H7 (cell line): ENCODE measurements at regions not wholly inside any gene's neighbourhood (a gene's known extent, or its start where the extent isn't known, plus 50 kb on each side); places are given as distances from the start of the nearest gene placed in this dataset.

ENCODE experiments used
- DNase-seq: peaks from one replicate; pipeline ENCODE4 v3.0.0; 2012
- H3K27me3 ChIP-seq: 2 replicates; pipeline ENCODE4 v1.6.0; 2011; ENCODE audit warnings: mild to moderate bottlenecking, low read length; ENCODE audit not compliant: control insufficient read depth, insufficient read depth
- H3K36me3 ChIP-seq: replicated peaks from 2 replicates; pipeline ENCODE4 v1.5.1; 2011; ENCODE audit warnings: low read length; ENCODE audit not compliant: control insufficient read depth, insufficient read depth
- H3K4me3 ChIP-seq: 2 replicates; pipeline ENCODE4 v1.5.1; 2011; ENCODE audit warnings: low read depth, mild to moderate bottlenecking, control low read depth, low read length, moderate library complexity; ENCODE audit not compliant: insufficient read depth

DNA sequence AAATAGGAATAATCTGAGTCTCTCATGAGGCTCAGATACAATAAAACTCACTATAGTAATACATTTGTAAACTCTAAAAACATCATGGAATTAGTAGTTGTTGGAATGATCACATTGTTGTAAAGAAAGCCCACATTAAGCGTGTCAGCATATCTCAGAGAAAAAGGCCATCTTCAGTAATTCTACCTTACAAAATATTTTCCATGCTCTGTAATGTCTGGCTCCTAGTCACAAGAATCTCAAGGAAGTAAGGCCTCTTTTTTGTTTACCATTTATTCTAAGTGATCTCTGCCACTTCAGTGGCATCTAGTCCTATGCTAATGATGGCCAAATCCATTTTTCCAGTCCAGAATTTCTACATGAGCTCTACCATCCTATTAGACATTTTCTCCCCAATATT, 240.2 kb upstream of the ZNF717 start:
- H3K36me3 ChIP-seq = no peaks in the 10 kb centered on the region
- no peaks in the 10 kb centered on the region for H3K27me3 ChIP-seq
- H3K4me3 ChIP-seq = no peak overlapping the region
- no peak for DNase-seq

DNA sequence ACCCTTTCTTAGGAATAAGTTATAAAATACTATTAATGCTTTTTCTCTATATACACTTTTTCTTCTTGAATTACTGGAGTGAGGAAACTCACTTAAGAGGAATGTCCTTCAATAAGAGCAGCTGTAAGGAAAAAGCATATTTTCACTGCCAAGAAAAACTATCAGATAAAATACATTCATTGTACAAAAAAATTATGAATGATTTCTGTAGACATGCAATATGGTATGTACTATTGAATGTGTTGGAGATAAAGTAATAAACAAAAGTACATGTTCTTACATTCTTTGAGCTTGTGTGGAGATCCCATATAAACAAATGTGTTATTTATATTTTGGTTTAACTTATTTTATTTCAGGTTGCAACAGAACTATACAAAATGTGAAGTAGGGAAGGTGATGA, 241.0 kb upstream of the ZNF717 start:
- DNase-seq = no peak

DNA sequence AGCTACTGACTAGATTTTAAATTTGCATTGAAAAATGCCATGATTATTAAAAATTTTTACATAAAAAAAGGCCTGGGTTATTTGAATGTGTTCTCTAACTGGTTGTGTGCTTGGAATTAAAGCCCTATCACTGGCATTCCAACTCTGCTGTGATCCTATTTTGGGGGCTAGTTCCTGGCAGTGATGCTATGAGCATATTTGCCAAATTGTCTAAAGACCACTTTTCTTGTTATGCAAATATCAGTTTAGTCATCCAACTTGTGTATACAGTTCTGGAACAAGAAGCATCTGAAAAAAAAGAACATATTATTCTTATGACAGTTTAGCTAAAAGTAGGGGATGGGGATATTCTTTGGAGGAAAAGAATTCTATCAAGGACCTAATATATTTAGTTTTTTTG, 243.4 kb upstream of the ZNF717 start:
- Histone ChIP-seq H3K27me3 (no peaks in the 10 kb centered on the region), H3K36me3 (no peaks in the 10 kb centered on the region), H3K4me3 (no peak overlapping the region)
- DNase-seq = no peak

More for the DNA sequence above, 241.0 kb upstream of the ZNF717 start:
- Histone ChIP-seq H3K4me3 (no peak overlapping the region), H3K36me3 (no peaks in the 10 kb centered on the region), H3K27me3 (no peaks in the 10 kb centered on the region)

DNA sequence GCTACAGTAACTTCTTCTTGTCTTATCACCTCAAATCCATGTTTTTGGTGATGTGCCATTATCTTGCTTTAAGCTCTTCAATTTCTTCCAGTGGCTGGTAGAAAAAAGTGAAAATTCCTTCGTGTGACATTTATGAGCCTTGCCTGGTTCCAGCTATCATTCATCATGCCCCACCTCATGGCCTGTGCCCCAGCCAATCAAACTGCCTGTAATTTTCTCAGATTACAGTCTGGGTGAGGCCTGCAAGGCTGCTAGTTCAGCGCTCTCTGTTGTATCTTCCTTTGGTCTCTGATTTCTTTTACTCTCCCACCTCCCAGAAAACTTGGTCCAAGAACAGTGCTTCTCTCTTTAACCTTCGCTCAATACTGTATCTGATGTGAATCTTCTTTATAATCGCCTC, 249.3 kb upstream of the ZNF717 start:
- no peak overlapping the region for H3K4me3 ChIP-seq
- no peaks in the 10 kb centered on the region for H3K27me3 ChIP-seq
- H3K36me3 ChIP-seq = no peaks in the 10 kb centered on the region
- DNase-seq = no peak

DNA sequence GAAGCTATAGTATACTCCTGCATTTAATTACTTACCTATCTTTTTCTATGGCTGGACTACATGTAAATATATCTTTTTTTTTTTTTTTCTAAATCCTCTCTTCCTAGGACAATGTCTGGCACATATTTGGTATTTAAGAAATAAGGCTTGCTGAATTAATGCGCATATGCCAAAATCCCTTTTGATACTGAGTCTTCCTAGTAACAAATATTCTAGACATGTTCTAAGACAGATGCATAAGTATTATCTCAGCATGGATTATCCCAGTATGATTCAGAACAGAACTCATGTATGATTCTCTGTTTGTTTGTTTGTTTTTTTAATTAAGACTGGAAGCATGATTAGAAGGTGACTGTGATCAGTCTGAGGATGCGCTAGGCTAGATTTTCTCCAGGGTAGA, 249.8 kb upstream of the ZNF717 start:
- DNase-seq = no peak
- Histone ChIP-seq H3K27me3 (no peaks in the 10 kb centered on the region), H3K4me3 (no peak overlapping the region), H3K36me3 (no peaks in the 10 kb centered on the region)

DNA sequence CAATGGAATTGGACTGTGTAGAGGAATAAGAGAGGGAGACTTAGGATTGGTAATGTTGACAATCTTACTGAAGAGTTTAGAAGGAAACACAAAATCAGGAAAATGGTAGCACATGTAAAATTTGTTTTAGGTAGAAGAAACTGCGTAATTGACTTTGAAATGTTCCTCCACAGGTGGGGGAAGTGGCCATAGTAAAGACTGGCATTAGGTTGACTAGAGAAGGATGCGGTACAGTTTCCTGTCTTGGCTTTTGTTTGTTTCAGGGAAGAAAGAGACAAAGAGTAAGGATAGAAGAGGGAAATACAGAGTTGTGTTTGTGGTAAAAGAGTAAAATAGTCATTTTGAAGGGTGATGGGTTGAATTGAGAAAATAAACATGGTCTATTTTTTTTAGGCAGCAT, 253.6 kb upstream of the ZNF717 start:
- DNase-seq = no peak
- no peaks in the 10 kb centered on the region for H3K36me3 ChIP-seq

DNA sequence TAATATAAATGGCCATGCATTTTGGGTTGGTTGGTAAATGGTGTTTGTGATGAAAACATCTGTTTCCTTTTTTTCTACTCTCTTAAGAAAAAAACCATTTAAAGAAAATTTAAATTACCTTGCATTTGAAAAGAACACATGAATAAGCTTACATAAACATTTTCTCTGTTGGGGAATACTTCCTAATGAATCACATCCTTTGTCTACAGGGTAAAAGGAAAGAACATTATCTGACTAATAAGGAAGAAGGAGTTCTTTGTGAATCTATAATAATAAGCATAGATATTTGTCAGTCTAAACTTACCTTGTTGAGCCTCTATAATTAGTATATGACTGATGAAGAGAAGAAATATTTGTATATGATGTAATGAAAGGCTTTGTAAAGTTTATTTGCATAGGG, 254.1 kb upstream of the ZNF717 start:
- H3K27me3 ChIP-seq = no peaks in the 10 kb centered on the region
- no peak for DNase-seq
- H3K36me3 ChIP-seq = no peaks in the 10 kb centered on the region
- H3K4me3 ChIP-seq = no peak overlapping the region

More for the DNA sequence above, 253.6 kb upstream of the ZNF717 start:
- no peak overlapping the region for H3K4me3 ChIP-seq
- H3K27me3 ChIP-seq = no peaks in the 10 kb centered on the region

DNA sequence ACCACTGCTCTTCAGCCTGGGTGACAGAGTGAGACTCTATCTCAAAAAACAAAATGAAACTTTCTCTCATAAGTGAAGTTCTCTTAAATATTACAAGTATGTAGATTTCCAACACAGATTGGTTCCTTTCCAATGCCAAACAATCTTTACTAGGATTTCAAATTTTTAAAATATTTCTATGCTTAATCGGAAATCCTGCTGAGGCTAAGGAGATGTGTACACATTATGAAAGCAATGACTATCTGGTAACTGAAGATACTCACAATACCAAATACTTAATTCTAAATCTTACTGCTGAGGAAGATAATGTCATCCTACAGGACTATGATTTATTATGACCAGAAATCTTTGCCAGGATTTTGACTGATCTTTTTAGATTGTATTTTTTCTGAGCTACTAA, 255.6 kb upstream of the ZNF717 start:
- Histone ChIP-seq H3K27me3 (no peaks in the 10 kb centered on the region), H3K4me3 (no peak overlapping the region), H3K36me3 (no peaks in the 10 kb centered on the region)
- DNase-seq = no peak

DNA sequence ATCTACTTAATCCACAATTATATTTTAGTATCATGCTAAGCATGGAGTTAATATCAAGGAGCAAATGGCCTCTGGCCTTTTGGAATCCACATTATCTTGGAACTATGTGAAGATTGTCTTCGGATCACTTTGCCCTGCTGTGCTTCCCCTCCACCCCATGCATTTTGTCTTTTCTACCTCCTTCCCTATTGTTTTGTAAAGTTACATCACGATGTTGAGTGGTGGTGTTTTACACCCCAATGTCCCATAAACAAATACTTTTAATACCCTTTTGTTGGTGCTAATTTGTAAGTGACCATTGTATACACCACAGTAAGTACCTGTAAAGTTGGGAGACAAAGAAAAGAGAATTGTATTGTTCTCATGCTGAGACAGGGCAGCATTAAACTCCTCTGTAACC, 258.4 kb upstream of the ZNF717 start:
- H3K36me3 ChIP-seq = no peaks in the 10 kb centered on the region
- no peaks in the 10 kb centered on the region for H3K27me3 ChIP-seq
- no peak overlapping the region for H3K4me3 ChIP-seq
- DNase-seq = peak; percentile 23

DNA sequence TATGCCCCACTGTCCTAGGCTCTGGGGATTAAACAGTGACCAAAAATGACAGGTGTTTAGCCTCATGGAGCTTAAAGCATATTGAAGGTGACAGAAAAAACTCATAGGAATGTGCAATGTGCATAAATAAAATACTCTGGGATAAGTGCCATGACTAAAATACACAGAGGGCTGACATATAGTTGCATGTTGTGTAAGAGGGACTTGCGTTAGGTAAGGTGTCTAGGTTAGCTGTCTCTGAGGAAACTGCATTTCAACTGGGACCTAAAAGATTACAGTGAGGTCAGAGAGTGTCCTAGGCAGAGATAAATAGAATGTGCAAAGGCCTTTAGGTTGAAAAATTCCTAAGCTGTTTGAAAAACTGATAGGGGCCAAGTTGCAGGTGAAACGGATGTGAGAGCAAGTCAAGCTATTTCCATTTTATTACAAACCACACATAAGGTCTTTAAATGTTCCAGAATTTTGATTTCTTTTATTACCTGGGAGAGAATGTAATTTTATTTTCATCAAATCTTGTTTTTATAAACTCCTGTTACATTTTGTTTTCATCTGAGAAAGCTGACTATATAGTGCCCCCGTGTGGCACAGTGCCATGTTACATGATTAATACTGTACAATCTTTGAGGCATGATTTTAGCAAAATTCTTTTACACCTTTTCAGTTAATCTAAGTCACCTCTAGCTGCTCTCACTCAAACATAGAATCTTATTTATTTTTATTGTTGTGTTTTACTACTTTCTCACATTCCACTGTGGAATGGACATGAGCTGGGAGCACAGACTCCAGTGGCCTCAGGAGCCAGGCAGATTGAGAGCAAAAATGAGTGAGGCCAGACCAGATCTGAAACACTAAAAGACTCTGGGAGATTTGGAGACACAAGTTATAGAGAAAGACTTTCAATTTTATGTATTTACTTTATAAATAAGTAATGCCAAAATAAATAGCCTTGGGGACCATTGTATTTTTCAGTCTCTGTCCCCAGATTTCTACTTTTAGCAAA, 259.6 kb upstream of the ZNF717 start:
- no peaks in the 10 kb centered on the region; the same call in 1 of the 2 replicates for H3K36me3 ChIP-seq
- no peak overlapping the region for H3K4me3 ChIP-seq
- no peaks in the 10 kb centered on the region for H3K27me3 ChIP-seq
- no peak for DNase-seq

DNA sequence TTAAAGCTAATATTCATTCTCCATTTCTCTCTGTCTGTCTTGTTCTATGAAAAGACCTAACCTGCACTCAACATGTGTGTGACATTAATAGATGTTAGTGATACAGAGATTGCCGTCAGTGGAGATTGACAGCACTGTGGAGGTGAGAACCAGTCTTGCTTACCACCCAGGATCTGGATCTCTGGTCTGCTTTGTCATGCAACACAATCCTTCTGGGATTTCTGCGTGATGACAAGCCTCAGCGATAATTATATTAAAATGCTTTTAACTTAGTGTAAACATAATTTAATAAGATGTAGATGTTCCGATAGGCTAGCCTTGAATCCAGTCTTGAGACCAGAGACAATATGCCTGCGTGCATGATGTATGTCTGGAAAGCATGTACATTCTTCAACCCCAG, 262.0 kb upstream of the ZNF717 start:
- H3K27me3 ChIP-seq = no peaks in the 10 kb centered on the region
- DNase-seq = no peak
- H3K4me3 ChIP-seq = no peak overlapping the region
- no peaks in the 10 kb centered on the region; the same call in 1 of the 2 replicates for H3K36me3 ChIP-seq

DNA sequence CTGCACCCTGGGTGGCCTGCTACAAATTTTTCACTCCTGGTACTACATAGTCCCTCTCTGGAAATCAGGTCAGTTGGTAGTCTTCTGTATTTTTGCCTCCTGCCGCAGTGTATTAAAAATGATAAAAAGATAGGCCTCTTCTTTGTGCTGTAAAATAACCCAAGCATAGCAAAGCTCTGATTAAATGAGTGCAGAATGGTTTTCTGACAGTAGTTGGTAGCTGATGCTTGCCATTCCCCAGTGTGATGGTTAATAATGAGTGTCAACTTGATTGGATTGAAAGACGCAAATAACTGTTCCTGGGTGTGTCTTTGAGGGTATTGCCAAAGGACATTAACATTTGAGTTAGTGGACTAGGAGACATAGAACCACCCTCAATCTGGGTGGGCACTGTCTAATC, 264.4 kb upstream of the ZNF717 start:
- H3K36me3 ChIP-seq = no peaks in the 10 kb centered on the region; the same call in 1 of the 2 replicates
- H3K27me3 ChIP-seq = no peaks in the 10 kb centered on the region; the same call in 1 of the 2 replicates
- DNase-seq = no peak
- no peak overlapping the region for H3K4me3 ChIP-seq

DNA sequence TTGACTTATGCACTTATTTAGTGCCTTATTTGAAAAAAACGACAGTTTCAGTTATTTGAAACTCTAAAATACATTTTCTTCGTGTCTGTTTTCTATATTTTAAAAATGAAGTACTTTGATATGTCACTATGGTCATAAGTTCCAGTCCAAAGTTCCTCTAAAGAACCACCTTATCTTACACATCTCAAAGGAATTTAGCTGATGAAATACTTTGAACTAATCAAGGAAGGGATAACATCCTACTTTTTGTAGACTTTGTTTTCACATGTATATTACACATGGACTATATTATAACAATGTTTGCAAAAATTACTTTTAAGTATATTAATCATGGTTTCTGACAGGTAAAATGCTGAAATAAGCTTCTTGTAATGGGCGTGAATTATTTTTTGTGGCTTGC, 265.8 kb upstream of the ZNF717 start:
- Histone ChIP-seq H3K36me3 (no peaks in the 10 kb centered on the region; the same call in 1 of the 2 replicates), H3K4me3 (no peak overlapping the region), H3K27me3 (no peaks in the 10 kb centered on the region; the same call in 1 of the 2 replicates)
- no peak for DNase-seq

DNA sequence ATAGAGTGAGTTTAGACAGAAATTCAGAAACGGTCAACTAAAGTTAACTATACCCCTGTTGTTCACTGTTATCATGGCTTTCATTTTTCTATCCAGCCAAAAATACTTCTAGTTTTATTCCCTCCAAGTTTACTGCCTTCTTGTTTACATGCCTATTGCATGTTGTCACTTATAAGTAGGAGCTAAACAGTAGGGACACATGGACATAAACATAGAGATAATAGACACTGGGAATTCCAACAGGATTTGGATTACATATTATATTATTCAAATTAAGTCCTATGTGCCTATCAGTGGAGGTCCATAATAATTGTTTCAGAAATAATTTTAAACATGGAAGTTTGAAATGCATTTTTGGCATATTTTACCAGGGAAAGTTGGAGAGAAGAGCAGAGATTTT, 269.1 kb upstream of the ZNF717 start:
- no peaks in the 10 kb centered on the region; the same call in 1 of the 2 replicates for H3K27me3 ChIP-seq
- no peak for DNase-seq
- H3K36me3 ChIP-seq = no peaks in the 10 kb centered on the region; the same call in 1 of the 2 replicates
- H3K4me3 ChIP-seq = no peak overlapping the region

DNA sequence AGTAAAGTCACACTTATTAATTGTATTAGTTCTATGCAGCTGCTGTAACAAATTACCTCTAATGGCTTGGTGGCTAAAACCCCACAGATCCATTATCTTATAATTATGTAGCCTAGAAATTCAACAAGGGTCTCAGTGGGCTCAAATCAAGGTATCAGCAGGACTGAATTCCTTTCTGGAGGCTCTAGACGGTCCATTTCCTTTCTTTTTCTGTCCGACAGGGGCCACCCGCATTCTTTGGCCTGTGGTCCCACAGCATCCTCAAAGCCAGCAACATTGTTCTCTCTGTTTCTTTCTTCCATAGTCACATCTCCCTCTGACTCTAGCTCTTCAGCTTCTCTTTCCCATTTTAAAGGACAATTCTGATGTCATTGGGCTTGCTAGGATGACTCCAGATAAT, 276.3 kb upstream of the ZNF717 start:
- Histone ChIP-seq H3K27me3 (no peaks in the 10 kb centered on the region), H3K36me3 (no peaks in the 10 kb centered on the region), H3K4me3 (no peak overlapping the region)
- no peak for DNase-seq
